ENCODE measurements at regions not wholly inside any gene's neighbourhood (a gene's known extent, or its start where the extent isn't known, plus 50 kb on each side); places are given as distances from the start of the nearest gene placed in this dataset.

DNA sequence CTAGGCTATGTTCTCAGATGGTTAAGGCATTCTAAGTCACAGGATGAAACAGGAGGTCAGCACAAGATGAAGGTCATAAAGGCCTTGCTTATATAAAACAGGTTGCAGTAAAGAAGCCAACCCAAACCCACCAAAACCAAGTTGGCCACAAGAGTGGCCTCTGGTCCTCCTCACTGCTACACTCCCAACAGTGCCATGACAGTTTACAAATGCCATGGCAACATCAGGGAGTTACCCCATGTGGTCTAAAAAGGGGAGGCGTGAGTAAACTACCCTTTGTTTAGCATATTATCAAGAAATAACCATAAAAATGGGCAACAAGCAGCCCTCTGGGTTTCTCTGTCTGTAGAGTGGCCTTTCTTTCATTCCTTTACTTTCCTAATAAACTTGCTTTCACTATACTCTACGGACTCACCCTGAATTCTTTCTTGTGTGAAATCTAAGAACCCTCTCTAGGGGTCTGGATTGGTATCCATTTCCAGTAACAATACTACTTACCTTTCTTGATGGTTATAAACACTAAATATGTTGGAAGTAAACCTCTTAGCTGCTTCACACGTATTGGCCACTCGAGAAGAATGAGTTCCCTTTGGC is 1237.9 kb downstream of the FAM181B start:
- TF ChIP-seq NFRKB (IDR thresholded peaks at IDR 0.05) (no peak), ELF4 (CRISPR knock-in tag; IDR thresholded peaks at IDR 0.05; ENCODE audit: borderline replicate concordance) (no peak), CTCF (CRISPR knock-in tag; IDR thresholded peaks at IDR 0.05) (no peak)
